ENCODE measurements at regions not wholly inside any gene's neighbourhood (a gene's known extent, or its start where the extent isn't known, plus 50 kb on each side); places are given as distances from the start of the nearest gene placed in this dataset.

- Histone ChIP-seq H3K36me3 (ENCODE audit: low read depth) (no peaks in the 10 kb centered on the region), H3K27me3 (ENCODE audit: insufficient read depth, low read depth) (no peaks in the 10 kb centered on the region), H2AFZ (no peak overlapping the region), H3K27ac (no peak overlapping the region), H3K4me3 (no peak overlapping the region), H3K9me3 (ENCODE audit: insufficient read depth, low read depth) (no peaks in the 10 kb centered on the region), H3K4me1 (replicated peaks; ENCODE audit: insufficient read depth) (no peaks in the 10 kb centered on the region), H3K9me2 (ENCODE audit: insufficient read depth) (no peaks in the 10 kb centered on the region), H4K20me1 (ENCODE audit: insufficient read depth) (no peaks in the 10 kb centered on the region), H3K79me2 (ENCODE audit: low read depth) (no peaks in the 10 kb centered on the region), H3F3A (ENCODE audit: insufficient read depth, low read depth) (no peaks in the 10 kb centered on the region), H3K4me2 (no peak overlapping the region)
- no peak for DNase-seq
- no peak for TF ChIP-seq EZH2 (IDR thresholded peaks at IDR 0.05; ENCODE audit: low read depth)
- no peak for TF ChIP-seq CTCF (conservative IDR thresholded peaks at IDR 0.05)
- intact Hi-C loops (cut with micrococcal nuclease; ENCODE audit: unreplicated experiment), result no loop called here
- ChIA-PET CTCF (no interaction called here), POLR2A (ENCODE audit: unreplicated experiment) (no interaction called here)
- BruUV-seq (replicated peaks), result no TSS peak
Observed at GRCh38 chr5:56311306-56311905, 78.3 kb upstream of the ANKRD55 start.

- Histone ChIP-seq H3K4me1 (replicated peaks; ENCODE audit: insufficient read depth) (no peaks in the 10 kb centered on the region), H3K27me3 (ENCODE audit: insufficient read depth, low read depth) (no peaks in the 10 kb centered on the region), H3K9me2 (ENCODE audit: insufficient read depth) (no peaks in the 10 kb centered on the region), H3K79me2 (ENCODE audit: low read depth) (no peaks in the 10 kb centered on the region), H3F3A (ENCODE audit: insufficient read depth, low read depth) (no peaks in the 10 kb centered on the region), H3K9me3 (ENCODE audit: insufficient read depth, low read depth) (no peaks in the 10 kb centered on the region), H4K20me1 (ENCODE audit: insufficient read depth) (no peaks in the 10 kb centered on the region), H3K4me3 (no peak overlapping the region), H3K27ac (no peak overlapping the region), H3K4me2 (no peak overlapping the region), H3K36me3 (ENCODE audit: low read depth) (no peaks in the 10 kb centered on the region), H2AFZ (no peak overlapping the region)
- ChIA-PET CTCF (no interaction called here), POLR2A (ENCODE audit: unreplicated experiment) (interaction anchor here (0.5 kb wide), 1 partner anchor 317 kb away, joined by 3 read pairs; no protein-coding TSS in a partner anchor)
- BruUV-seq (replicated peaks), result no TSS peak
- no peak for DNase-seq
- no peak for TF ChIP-seq CTCF (conservative IDR thresholded peaks at IDR 0.05)
- intact Hi-C loops (cut with micrococcal nuclease; ENCODE audit: unreplicated experiment), result no loop called here
Observed at GRCh38 chr5:56310711-56311204, 77.6 kb upstream of the ANKRD55 start.

- Histone ChIP-seq H4K20me1 (ENCODE audit: insufficient read depth) (no peaks in the 10 kb centered on the region), H3K4me3 (no peak overlapping the region), H3K9me2 (ENCODE audit: insufficient read depth) (no peaks in the 10 kb centered on the region), H3K27me3 (ENCODE audit: insufficient read depth, low read depth) (no peaks in the 10 kb centered on the region), H3K27ac (no peak overlapping the region), H2AFZ (no peak overlapping the region), H3K4me1 (replicated peaks; ENCODE audit: insufficient read depth) (no peaks in the 10 kb centered on the region), H3K9me3 (ENCODE audit: insufficient read depth, low read depth) (no peaks in the 10 kb centered on the region), H3F3A (ENCODE audit: insufficient read depth, low read depth) (no peaks in the 10 kb centered on the region), H3K79me2 (ENCODE audit: low read depth) (no peaks in the 10 kb centered on the region), H3K36me3 (ENCODE audit: low read depth) (no peaks in the 10 kb centered on the region), H3K4me2 (no peak overlapping the region)
- intact Hi-C loops (cut with micrococcal nuclease; ENCODE audit: unreplicated experiment), result no loop called here
- ChIA-PET POLR2A (ENCODE audit: unreplicated experiment) (no interaction called here), CTCF (no interaction called here)
- no peak for TF ChIP-seq CTCF (conservative IDR thresholded peaks at IDR 0.05)
- TF ChIP-seq EZH2 (IDR thresholded peaks at IDR 0.05; ENCODE audit: low read depth), result no peak
- BruUV-seq (replicated peaks), result no TSS peak
- DNase-seq, result no peak
Observed at GRCh38 chr5:56309262-56309826, 76.2 kb upstream of the ANKRD55 start.

Measured in PC-9 (cell line).